HG03521 (cell line): ENCODE measurements at regions not wholly inside any gene's neighbourhood (a gene's known extent, or its start where the extent isn't known, plus 50 kb on each side); places are given as distances from the start of the nearest gene placed in this dataset.

ENCODE experiments used
- ATAC-seq: cut with Tn5 transposase; IDR thresholded peaks from one replicate; pipeline ENCODE4 v1.9.1; 2021; ENCODE audit warnings: mild to moderate bottlenecking, moderate library complexity; ENCODE audit not compliant: unreplicated experiment

DNA sequence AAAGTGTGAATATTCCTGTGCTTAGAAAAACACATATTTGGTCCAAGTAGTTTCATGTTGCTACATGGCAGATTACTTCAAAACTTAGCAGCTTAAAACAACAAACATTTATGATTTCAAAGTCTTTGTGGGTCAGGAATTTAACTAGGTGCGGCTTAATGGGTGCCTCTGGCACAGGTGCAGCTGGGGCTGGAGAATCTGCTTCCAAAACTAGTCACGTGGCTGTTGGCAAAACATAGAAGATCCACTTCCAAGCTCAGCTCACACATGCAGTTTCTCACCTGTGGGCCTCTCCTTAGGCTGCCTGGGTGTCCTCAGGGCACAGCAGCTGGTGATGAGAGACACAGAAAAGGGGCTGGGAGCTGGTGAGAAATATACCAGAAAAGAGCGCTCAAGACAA, 263.4 kb downstream of the TTLL7 start:
- no peak for ATAC-seq

- ATAC-seq: no peak
Measured at GRCh38 chr1:83734420-83734819, 264.5 kb downstream of the TTLL7 start.

DNA sequence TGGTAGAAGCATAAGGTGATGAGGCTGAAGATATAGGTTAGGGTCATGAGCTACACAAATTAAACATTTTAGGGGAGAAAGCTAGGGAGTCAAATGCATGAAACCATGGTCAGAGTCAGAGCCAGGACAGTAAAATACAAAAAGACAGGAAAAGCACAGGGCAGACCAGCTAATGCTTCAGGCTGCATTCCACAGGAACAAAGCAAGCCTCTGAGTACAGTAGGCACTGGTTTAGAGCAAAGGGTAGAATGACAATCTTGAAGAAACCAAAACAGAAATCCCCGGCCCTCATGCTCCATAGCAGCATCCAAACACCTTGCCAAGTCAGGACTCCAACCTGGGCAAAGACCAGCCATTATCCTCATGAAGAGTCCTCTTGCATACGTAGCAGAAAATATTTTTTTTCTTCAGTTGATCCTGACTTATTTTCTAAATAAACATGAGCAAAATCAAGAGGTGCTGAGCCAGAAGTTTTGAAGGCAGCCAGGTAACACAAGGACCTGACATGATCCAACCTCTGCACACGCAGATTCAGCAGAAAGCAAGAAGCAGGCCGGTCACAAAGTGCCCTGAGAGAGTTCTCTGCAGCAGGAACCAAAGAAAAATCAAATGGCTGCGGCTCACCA, 273.1 kb downstream of the TTLL7 start:
- no peak for ATAC-seq

DNA sequence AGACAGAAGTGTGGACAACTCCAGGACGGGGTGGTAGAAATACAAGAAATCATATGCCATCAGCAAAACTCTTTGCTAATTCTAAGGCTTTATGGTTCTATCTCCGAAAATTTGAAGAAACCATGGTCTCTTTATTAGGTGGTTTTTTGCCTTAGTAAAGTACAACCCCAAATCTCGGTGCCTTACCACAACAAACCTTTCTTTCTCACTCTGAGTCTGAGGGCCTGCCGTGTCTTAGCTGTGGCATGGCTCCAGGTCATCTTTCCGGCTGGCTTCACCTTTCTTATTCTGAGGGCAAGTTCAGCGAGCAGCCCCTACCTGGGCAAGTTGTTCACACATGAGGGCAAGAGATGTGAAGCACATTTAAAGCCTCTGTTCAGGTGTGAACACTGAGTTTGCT, 280.6 kb downstream of the TTLL7 start:
- ATAC-seq: no peak

- no peak for ATAC-seq
Measured at GRCh38 chr1:83717785-83718184, 281.1 kb downstream of the TTLL7 start.

DNA sequence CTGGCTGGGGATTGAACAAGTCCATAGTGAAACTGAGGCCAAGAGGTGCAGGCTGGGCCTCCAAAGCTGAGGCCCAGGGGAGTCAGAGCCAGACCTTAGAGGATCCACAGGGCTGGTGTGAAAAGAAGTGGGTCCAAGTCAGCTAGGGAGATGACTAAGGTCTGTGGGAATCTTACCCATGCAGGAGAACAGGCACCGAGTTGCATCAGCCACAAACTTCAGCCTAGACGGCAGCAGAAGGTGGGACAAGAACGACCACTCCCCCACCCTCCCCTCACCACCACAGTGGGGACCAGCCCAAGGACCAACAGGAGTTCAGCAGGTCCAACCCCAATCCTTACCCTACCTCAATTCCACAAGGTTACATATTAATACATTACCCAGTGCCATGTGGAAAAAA, 282.3 kb downstream of the TTLL7 start:
- ATAC-seq: no peak

GRCh38 chr1:83715550-83715949, 283.4 kb downstream of the TTLL7 start:
- no peak for ATAC-seq

GRCh38 chr1:83709662-83710061, 289.3 kb downstream of the TTLL7 start:
- ATAC-seq: no peak

GRCh38 chr1:83706354-83706938, 292.5 kb downstream of the TTLL7 start:
- no peak for ATAC-seq

GRCh38 chr1:83705091-83705490, 293.8 kb downstream of the TTLL7 start:
- no peak for ATAC-seq

DNA sequence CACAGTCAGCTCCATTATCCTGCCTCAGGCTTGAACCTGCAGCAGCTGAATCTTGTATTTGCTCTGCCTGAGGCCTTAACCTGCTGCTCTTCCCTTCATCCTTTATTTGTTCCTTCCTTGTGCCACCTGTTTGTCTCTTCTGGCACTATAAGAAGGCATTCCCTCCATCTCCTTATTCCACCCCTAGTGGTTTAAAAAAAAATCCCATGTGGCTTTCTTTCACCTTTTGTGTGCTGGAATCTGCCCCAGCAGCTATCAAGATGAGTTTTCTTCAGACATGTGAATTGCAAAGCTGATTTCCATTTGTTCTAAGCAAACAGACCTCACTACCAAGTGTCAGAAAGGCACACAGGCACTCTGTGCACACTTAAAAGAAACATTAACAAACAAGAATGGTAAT, 294.6 kb downstream of the TTLL7 start:
- no peak for ATAC-seq

- ATAC-seq: no peak
Measured at GRCh38 chr1:83702356-83702755, 296.6 kb downstream of the TTLL7 start.

GRCh38 chr1:83701355-83701754, 297.6 kb downstream of the TTLL7 start:
- ATAC-seq: no peak

- no peak for ATAC-seq
Measured at GRCh38 chr1:83698644-83699043, 300.3 kb downstream of the TTLL7 start.

- no peak for ATAC-seq
Measured at GRCh38 chr1:83697961-83698360, 301.0 kb downstream of the TTLL7 start.

GRCh38 chr1:83697220-83697619, 301.7 kb downstream of the TTLL7 start:
- ATAC-seq: no peak

DNA sequence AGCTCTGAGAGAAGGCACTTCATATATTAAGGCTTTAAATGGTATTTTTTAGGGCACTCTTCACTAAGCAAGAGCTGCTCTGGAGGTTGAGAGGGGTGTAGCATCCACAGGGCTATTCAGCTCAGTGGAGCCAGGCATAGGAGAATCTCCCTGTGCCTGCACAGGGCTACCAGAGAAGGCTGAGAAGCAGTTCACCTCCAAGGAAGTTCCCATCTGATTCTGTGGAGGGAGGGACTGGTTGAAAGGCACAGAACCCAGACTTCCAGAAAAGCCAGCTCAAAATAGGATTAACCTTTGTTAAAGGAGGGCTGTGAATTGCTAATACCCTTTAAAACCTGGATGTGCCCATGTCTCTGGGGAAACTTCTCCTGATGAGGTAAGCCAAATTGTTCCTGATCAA, 304.5 kb downstream of the TTLL7 start:
- no peak for ATAC-seq

- no peak for ATAC-seq
Measured at GRCh38 chr1:83693427-83694126, 305.4 kb downstream of the TTLL7 start.

GRCh38 chr1:83692524-83693381, 306.2 kb downstream of the TTLL7 start:
- ATAC-seq: no peak

GRCh38 chr1:83691953-83692500, 306.9 kb downstream of the TTLL7 start:
- no peak for ATAC-seq
